Large intestine (tissue), 3 donors: ENCODE measurements at regions not wholly inside any gene's neighbourhood (a gene's known extent, or its start where the extent isn't known, plus 50 kb on each side); places are given as distances from the start of the nearest gene placed in this dataset.
"Not testable (repeated sequence)": the region's sequence is repeated elsewhere in the genome, so short reads cannot be mapped to it uniquely, and the experiment has no call there.

Experiments
- DNase-seq, 2 donors: peaks; one replicate each; pipeline versions ENCODE4 v3.0.0 to v3.0.0-alpha.2; 2013
- H3K27ac ChIP-seq: one replicate; pipeline ENCODE4 v1.5.1; 2013; ENCODE audit warnings: low read length
- H3K27me3 ChIP-seq: 2 replicates; pipeline ENCODE4 v1.6.1; 2013; ENCODE audit warnings: low read length; ENCODE audit not compliant: control insufficient read depth, insufficient read depth
- H3K36me3 ChIP-seq: 2 replicates; pipeline ENCODE4 v1.6.1; 2013; ENCODE audit warnings: low read length; ENCODE audit not compliant: control insufficient read depth, insufficient read depth
- H3K4me1 ChIP-seq: one replicate; pipeline ENCODE4 v1.6.1; 2013; ENCODE audit warnings: low read length; ENCODE audit not compliant: control insufficient read depth, insufficient read depth
- H3K4me3 ChIP-seq: one replicate; pipeline ENCODE4 v1.5.1; 2013; ENCODE audit warnings: low read length
- H3K9me3 ChIP-seq: one replicate; pipeline ENCODE4 v1.6.1; 2013; ENCODE audit warnings: mild to moderate bottlenecking, low read depth, low read length, moderate library complexity; ENCODE audit not compliant: control insufficient read depth
- WGBS: methylation state at CpG from one replicate; pipeline ENCODE4 v1.1.5; 2013; ENCODE audit warnings: low lambda C conversion rate; ENCODE audit not compliant: insufficient coverage; 5-methylcytosine and 5-hydroxymethylcytosine counted together

- not testable (repeated sequence) for H3K4me1 ChIP-seq, H3K36me3 ChIP-seq, H3K27ac ChIP-seq, DNase-seq, H3K4me3 ChIP-seq, H3K27me3 ChIP-seq, H3K9me3 ChIP-seq
- 0% methylated on average over 1 of the region's 6 CpGs for WGBS
Measured at GRCh38 chr4:27813226-27813625, 952.6 kb downstream of the STIM2 start.

GRCh38 chr4:27813699-27814425 is 953.2 kb downstream of the STIM2 start:
- H3K27me3 ChIP-seq, H3K36me3 ChIP-seq, DNase-seq, H3K9me3 ChIP-seq, H3K4me1 ChIP-seq, H3K27ac ChIP-seq, H3K4me3 ChIP-seq: not testable (repeated sequence)
- no CpG with 5 or more reads among the region's 18 CpGs for WGBS

GRCh38 chr4:27819246-27819645 is 958.6 kb downstream of the STIM2 start:
- H3K9me3 ChIP-seq = no peaks in the 10 kb centered on the region
- H3K27me3 ChIP-seq = no peaks in the 10 kb centered on the region
- no peaks in the 10 kb centered on the region for H3K4me1 ChIP-seq
- WGBS = no CpG with 5 or more reads among the region's 2 CpGs
- no peak overlapping the region for H3K27ac ChIP-seq
- H3K36me3 ChIP-seq = no peaks in the 10 kb centered on the region
- no peak for DNase-seq
- H3K4me3 ChIP-seq = no peak overlapping the region

- H3K9me3 ChIP-seq = no peaks in the 10 kb centered on the region
- no peak for DNase-seq
- WGBS = 60% methylated on average over 1 of the region's 1 CpG
- no peaks in the 10 kb centered on the region for H3K4me1 ChIP-seq
- no peak overlapping the region for H3K27ac ChIP-seq
- no peak overlapping the region for H3K4me3 ChIP-seq
- H3K27me3 ChIP-seq = no peaks in the 10 kb centered on the region
- no peaks in the 10 kb centered on the region for H3K36me3 ChIP-seq
Measured at GRCh38 chr4:27828843-27829242, 968.2 kb downstream of the STIM2 start.

- no peaks in the 10 kb centered on the region for H3K4me1 ChIP-seq
- no peak for DNase-seq
- no peak overlapping the region for H3K27ac ChIP-seq
- H3K9me3 ChIP-seq = no peaks in the 10 kb centered on the region
- no peaks in the 10 kb centered on the region for H3K36me3 ChIP-seq
- no peak overlapping the region for H3K4me3 ChIP-seq
- no CpG with 5 or more reads among the region's 3 CpGs for WGBS
- no peaks in the 10 kb centered on the region for H3K27me3 ChIP-seq
Measured at GRCh38 chr4:27830251-27830650, 969.6 kb downstream of the STIM2 start.

GRCh38 chr4:27835851-27836250 is 975.2 kb downstream of the STIM2 start:
- H3K4me3 ChIP-seq = no peak overlapping the region
- WGBS = 100% methylated on average over 1 of the region's 1 CpG
- no peaks in the 10 kb centered on the region for H3K36me3 ChIP-seq
- no peak for DNase-seq
- no peaks in the 10 kb centered on the region for H3K4me1 ChIP-seq
- no peak overlapping the region for H3K27ac ChIP-seq
- H3K9me3 ChIP-seq = no peaks in the 10 kb centered on the region
- H3K27me3 ChIP-seq = no peaks in the 10 kb centered on the region

- WGBS = 96% methylated on average over 4 of the region's 4 CpGs
- Histone ChIP-seq H3K27ac (no peak overlapping the region), H3K4me1 (no peaks in the 10 kb centered on the region), H3K36me3 (no peaks in the 10 kb centered on the region), H3K27me3 (no peaks in the 10 kb centered on the region), H3K4me3 (no peak overlapping the region), H3K9me3 (no peaks in the 10 kb centered on the region)
- DNase-seq = no peak
Measured at GRCh38 chr4:27836523-27836922, 975.9 kb downstream of the STIM2 start.

GRCh38 chr4:27843776-27844175 is 983.1 kb downstream of the STIM2 start:
- Histone ChIP-seq H3K4me1 (no peaks in the 10 kb centered on the region), H3K4me3 (no peak overlapping the region)

GRCh38 chr4:27844376-27844775 is 983.7 kb downstream of the STIM2 start:
- Histone ChIP-seq H3K27me3 (no peaks in the 10 kb centered on the region), H3K4me3 (no peak overlapping the region), H3K36me3 (no peaks in the 10 kb centered on the region), H3K4me1 (no peaks in the 10 kb centered on the region), H3K9me3 (no peaks in the 10 kb centered on the region), H3K27ac (no peak overlapping the region)
- DNase-seq = no peak
- 100% methylated on average over 2 of the region's 2 CpGs for WGBS

More at GRCh38 chr4:27843776-27844175, 983.1 kb downstream of the STIM2 start:
- Histone ChIP-seq H3K9me3 (no peaks in the 10 kb centered on the region), H3K27me3 (no peaks in the 10 kb centered on the region), H3K36me3 (no peaks in the 10 kb centered on the region), H3K27ac (no peak overlapping the region)
- no peak for DNase-seq

GRCh38 chr4:27846951-27847350 is 986.3 kb downstream of the STIM2 start:
- Histone ChIP-seq H3K4me3 (no peak overlapping the region), H3K9me3 (no peaks in the 10 kb centered on the region), H3K27ac (no peak overlapping the region), H3K4me1 (no peaks in the 10 kb centered on the region), H3K36me3 (no peaks in the 10 kb centered on the region), H3K27me3 (no peaks in the 10 kb centered on the region)
- DNase-seq = no peak
- WGBS = no CpG with 5 or more reads among the region's 1 CpG

GRCh38 chr4:27861381-27861787 is 1000.7 kb downstream of the STIM2 start:
- H3K4me1 ChIP-seq = no peaks in the 10 kb centered on the region
- H3K27me3 ChIP-seq = no peaks in the 10 kb centered on the region
- no peaks in the 10 kb centered on the region for H3K36me3 ChIP-seq
- DNase-seq = no peak
- WGBS = no CpG with 5 or more reads among the region's 1 CpG
- H3K4me3 ChIP-seq = no peak overlapping the region
- H3K27ac ChIP-seq = no peak overlapping the region
- no peaks in the 10 kb centered on the region for H3K9me3 ChIP-seq
